Chondrocyte (in vitro differentiated cells): ENCODE measurements at regions not wholly inside any gene's neighbourhood (a gene's known extent, or its start where the extent isn't known, plus 50 kb on each side); places are given as distances from the start of the nearest gene placed in this dataset.

ENCODE experiments used
- DNase-seq: peaks from one replicate; pipeline ENCODE4 v3.0.0; 2021; ENCODE audit warnings: mixed read lengths, low spot score
- H3K27ac Mint-ChIP-seq: one replicate; pipeline ENCODE4 v1.8.0; 2021; ENCODE audit warnings: mild to moderate bottlenecking, moderate library complexity, mixed read lengths; ENCODE audit not compliant: unreplicated experiment
- H3K27me3 Mint-ChIP-seq: 2 replicates; pipeline ENCODE4 v1.8.0; 2021; ENCODE audit warnings: low read depth, mixed read lengths
- H3K36me3 Mint-ChIP-seq: 2 replicates; pipeline ENCODE4 v1.8.0; 2021; ENCODE audit warnings: low read depth, mixed read lengths
- H3K4me1 Mint-ChIP-seq: 2 replicates; pipeline ENCODE4 v1.8.0; 2021; ENCODE audit warnings: low read depth, mild to moderate bottlenecking, mixed read lengths
- H3K4me3 Mint-ChIP-seq: one replicate; pipeline ENCODE4 v1.8.0; 2021; ENCODE audit warnings: mild to moderate bottlenecking, moderate library complexity, mixed read lengths; ENCODE audit not compliant: unreplicated experiment
- H3K9me3 Mint-ChIP-seq: 2 replicates; pipeline ENCODE4 v1.8.0; 2021; ENCODE audit warnings: low read depth, mixed read lengths
- CTCF ChIP-seq: fragments of 200-600 bp; sonication (generic); IDR thresholded peaks from 2 replicates; pipeline ENCODE4 v1.5.0; 2021; ENCODE audit warnings: antibody characterized with exemption, mild to moderate bottlenecking, moderate library complexity

GRCh38 chr2:164368896-164369295 lies 252.4 kb downstream of the GRB14 start:
- DNase-seq: no peak
- Mint-ChIP-seq H3K36me3 (no peaks in the 10 kb centered on the region), H3K4me1 (peaks cover 24% of the 10 kb centered on the region), H3K9me3 (peaks cover 7% of the 10 kb centered on the region), H3K27ac (peak overlapping the region; percentile 78), H3K27me3 (no peaks in the 10 kb centered on the region), H3K4me3 (no peak overlapping the region)
- TF ChIP-seq CTCF: no peak

DNA sequence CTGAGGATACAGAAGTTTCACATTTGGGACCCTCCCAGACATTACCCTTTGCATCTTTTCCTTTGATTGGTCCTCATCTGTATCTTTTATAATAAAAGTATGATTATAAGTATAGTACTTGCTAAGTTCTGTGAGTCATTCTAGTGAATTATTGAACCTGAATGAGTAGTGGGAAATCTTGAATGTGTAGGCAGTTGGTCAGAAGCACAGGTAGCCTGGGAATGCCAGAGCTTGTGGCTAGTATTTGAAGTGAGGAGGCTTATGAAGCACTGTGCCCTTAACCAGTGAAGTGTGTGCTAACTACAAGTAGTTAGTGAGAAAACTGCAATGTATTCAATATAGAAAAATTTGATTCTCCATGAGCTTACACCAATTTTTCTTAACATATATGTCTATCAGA lies 257.6 kb downstream of the GRB14 start:
- Mint-ChIP-seq H3K4me1 (peaks cover 9% of the 10 kb centered on the region), H3K36me3 (peaks cover 2% of the 10 kb centered on the region), H3K27ac (no peak overlapping the region), H3K9me3 (no peaks in the 10 kb centered on the region), H3K4me3 (no peak overlapping the region), H3K27me3 (peaks cover 1% of the 10 kb centered on the region)
- no peak for DNase-seq
- TF ChIP-seq CTCF: no peak

- Mint-ChIP-seq H3K4me1 (no peaks in the 10 kb centered on the region), H3K36me3 (no peaks in the 10 kb centered on the region), H3K4me3 (no peak overlapping the region), H3K9me3 (no peaks in the 10 kb centered on the region), H3K27me3 (peaks cover 3% of the 10 kb centered on the region), H3K27ac (no peak overlapping the region)
- TF ChIP-seq CTCF: no peak
- no peak for DNase-seq
Observed at GRCh38 chr2:164351536-164351935, 269.7 kb downstream of the GRB14 start.

DNA sequence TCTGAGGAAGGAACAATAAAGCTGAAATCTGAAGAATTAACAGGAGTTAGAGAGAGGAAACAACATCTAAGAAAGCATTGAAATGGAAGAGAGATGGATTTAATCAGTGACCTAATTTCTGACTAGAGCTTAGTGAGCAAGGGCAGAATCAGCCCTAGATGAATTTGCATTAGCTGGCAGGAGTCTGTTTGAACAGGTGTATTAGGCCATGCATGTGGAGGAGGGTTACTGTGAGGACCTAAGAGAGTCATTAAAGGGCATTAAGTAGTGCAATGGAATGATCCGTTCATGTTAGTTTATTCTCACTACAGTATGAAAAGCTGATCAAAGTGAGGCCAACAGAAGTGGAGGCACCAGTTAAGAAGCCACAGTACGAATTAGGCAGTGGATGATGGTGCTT lies 285.3 kb downstream of the GRB14 start:
- peaks cover 4% of the 10 kb centered on the region for H3K36me3 Mint-ChIP-seq

GRCh38 chr2:164335128-164335527 lies 286.2 kb downstream of the GRB14 start:
- H3K9me3 Mint-ChIP-seq: peaks cover 16% of the 10 kb centered on the region
- no peak for TF ChIP-seq CTCF

More for the DNA sequence above, 285.3 kb downstream of the GRB14 start:
- no peak for DNase-seq
- H3K4me3 Mint-ChIP-seq: no peak overlapping the region
- no peaks in the 10 kb centered on the region for H3K4me1 Mint-ChIP-seq
- TF ChIP-seq CTCF: no peak
- H3K27me3 Mint-ChIP-seq: peaks cover 2% of the 10 kb centered on the region
- H3K9me3 Mint-ChIP-seq: peaks cover 16% of the 10 kb centered on the region
- H3K27ac Mint-ChIP-seq: no peak overlapping the region

More at GRCh38 chr2:164335128-164335527, 286.2 kb downstream of the GRB14 start:
- Mint-ChIP-seq H3K27ac (no peak overlapping the region), H3K4me1 (no peaks in the 10 kb centered on the region), H3K36me3 (peaks cover 4% of the 10 kb centered on the region), H3K4me3 (no peak overlapping the region), H3K27me3 (peaks cover 2% of the 10 kb centered on the region)
- DNase-seq: no peak
